PC-3 (cell line): ENCODE measurements at regions not wholly inside any gene's neighbourhood (a gene's known extent, or its start where the extent isn't known, plus 50 kb on each side); places are given as distances from the start of the nearest gene placed in this dataset.

ENCODE experiments used
- ATAC-seq: fragments of 200-7000 bp; cut with Tn5 transposase; 2 replicates; pipeline ENCODE4 v1.9.1; 2020; ENCODE audit warnings: mild to moderate bottlenecking, moderate library complexity
- BruUV-seq: library from RNA; stranded (reverse); fragments of 400-500 nt; replicated peaks from 2 replicates; lab custom pipeline; 2021; lab: Mats Ljungman, UMichigan
- CTCF ChIA-PET: fragments of 300-600 bp; sonication (Branson Sonifier 250); formaldehyde crosslinking; loops from one replicate; lab custom pipeline; 2022; ENCODE audit warnings: antibody characterized with exemption; lab: Charles Lee
- POLR2A ChIA-PET: fragments of 300-600 bp; sonication (Branson Sonifier 250); formaldehyde crosslinking; loops from one replicate; lab custom pipeline; 2022; ENCODE audit warnings: antibody characterized with exemption; ENCODE audit not compliant: unreplicated experiment; lab: Charles Lee
- DNase-seq: peaks from one replicate; pipeline ENCODE4 v3.0.0-alpha.2; 2015
- H2AFZ ChIP-seq: fragments of 300-600 bp; sonication (generic); 2 replicates; pipeline ENCODE4 v1.6.0; 2016; ENCODE audit warnings: antibody characterized with exemption, low read length
- H3F3A ChIP-seq: fragments of 300-600 bp; sonication (generic); one replicate; pipeline ENCODE4 v1.6.0; 2017; ENCODE audit warnings: antibody characterized with exemption, low read length, control low read depth, mild to moderate bottlenecking; ENCODE audit not compliant: unreplicated experiment
- H3K27ac ChIP-seq: fragments of 300-600 bp; sonication (generic); 2 replicates; pipeline ENCODE4 v1.5.1; 2016; ENCODE audit warnings: mild to moderate bottlenecking, low read length
- H3K27me3 ChIP-seq: fragments of 300-600 bp; sonication (generic); 2 replicates; pipeline ENCODE4 v1.6.1; 2016; ENCODE audit warnings: low read length, mixed read lengths
- H3K36me3 ChIP-seq: fragments of 300-600 bp; sonication (generic); 2 replicates; pipeline ENCODE4 v1.6.1; 2016; ENCODE audit warnings: low read depth, mixed run types, low read length, mixed read lengths
- H3K4me1 ChIP-seq: fragments of 300-600 bp; sonication (generic); 2 replicates; pipeline ENCODE4 v1.5.1; 2016; ENCODE audit warnings: low read length; ENCODE audit not compliant: insufficient read depth
- H3K4me2 ChIP-seq: fragments of 300-600 bp; sonication (generic); 2 replicates; pipeline ENCODE4 v1.6.0; 2016; ENCODE audit warnings: low read length
- H3K4me3 ChIP-seq: fragments of 300-600 bp; sonication (generic); 2 replicates; pipeline ENCODE4 v1.5.1; 2016; ENCODE audit warnings: mild to moderate bottlenecking, low read length, mixed read lengths
- H3K79me2 ChIP-seq: fragments of 300-600 bp; sonication (generic); 2 replicates; pipeline ENCODE4 v1.6.1; 2017; ENCODE audit warnings: low read length, mixed read lengths
- H3K9ac ChIP-seq: fragments of 300-600 bp; sonication (generic); 2 replicates; pipeline ENCODE4 v1.6.0; 2016; ENCODE audit warnings: mild to moderate bottlenecking, low read length
- H3K9me2 ChIP-seq: fragments of 300-600 bp; sonication (generic); replicated peaks from 2 replicates; pipeline ENCODE4 v1.6.1; 2016; ENCODE audit warnings: mixed run types, low read length, mixed read lengths
- H3K9me3 ChIP-seq: fragments of 300-600 bp; sonication (generic); 2 replicates; pipeline ENCODE4 v1.6.1; 2016; ENCODE audit warnings: low read length, mixed read lengths
- H4K20me1 ChIP-seq: fragments of 300-600 bp; sonication (generic); 2 replicates; pipeline ENCODE4 v1.6.1; 2016; ENCODE audit warnings: low read length, mixed read lengths
- CTCF ChIP-seq: fragments of 300-600 bp; sonication (generic); conservative IDR thresholded peaks from 2 replicates; pipeline ENCODE4 v1.5.1; 2017; ENCODE audit warnings: antibody characterized with exemption, low read depth, mild to moderate bottlenecking, low read length
- EZH2 ChIP-seq: fragments of 300-600 bp; sonication (generic); IDR thresholded peaks from one replicate; pipeline ENCODE4 v1.6.1; 2017; ENCODE audit warnings: antibody characterized with exemption, mild to moderate bottlenecking, low read length; ENCODE audit not compliant: unreplicated experiment
- EZH2phosphoT487 ChIP-seq: fragments of 300-600 bp; sonication (generic); IDR thresholded peaks from 2 replicates; pipeline ENCODE4 v1.6.1; 2018; ENCODE audit warnings: mild to moderate bottlenecking, antibody characterized with exemption, low read length, borderline replicate concordance
- intact Hi-C: fragments of 100-400 bp; cut with micrococcal nuclease; formaldehyde crosslinking; loops from 2 replicates; pipeline ENCODE4 v1.9.0; 2023

- Histone ChIP-seq H3K4me3 (no peak overlapping the region), H3K4me1 (peaks cover 11% of the 10 kb centered on the region), H3K27me3 (no peaks in the 10 kb centered on the region), H3K9ac (no peak overlapping the region), H3F3A (no peaks in the 10 kb centered on the region), H3K79me2 (no peaks in the 10 kb centered on the region), H3K4me2 (0 out of 2 replicates have a peak overlapping the region, but pooled peaks have one; percentile 7), H3K9me2 (no peaks in the 10 kb centered on the region), H3K27ac (0 out of 2 replicates have a peak overlapping the region, but pooled peaks have one; percentile 8), H4K20me1 (no peaks in the 10 kb centered on the region), H2AFZ (no peak overlapping the region), H3K36me3 (no peaks in the 10 kb centered on the region), H3K9me3 (no peaks in the 10 kb centered on the region)
- no TSS peak for BruUV-seq
- TF ChIP-seq EZH2 (no peak), EZH2phosphoT487 (no peak), CTCF (no peak)
- intact Hi-C loops = loop anchor here (5.0 kb wide), 3 partner anchors 383 to 863 kb away; partner anchors contain the start of gene RBMS1
- CTCF ChIA-PET = interaction anchor here (0.6 kb wide), 1 partner anchor 650 kb away, joined by 3 read pairs; no protein-coding TSS in a partner anchor
- ATAC-seq (peak; percentile 49; the same call in 1 of the 2 replicates), DNase-seq (peak; percentile 64)
- POLR2A ChIA-PET = no interaction called here
These were observed 185.4 kb upstream of the TANK start for GRCh38 chr2:160974803-160975202.

GRCh38 chr2:160976797-160977196, 183.4 kb upstream of the TANK start:
- no peak for ATAC-seq
- Histone ChIP-seq H3K9me3 (no peaks in the 10 kb centered on the region), H3K27ac (no peak overlapping the region), H2AFZ (no peak overlapping the region), H3K4me3 (no peak overlapping the region), H3K27me3 (no peaks in the 10 kb centered on the region), H3K4me1 (peaks cover 7% of the 10 kb centered on the region; the same call in 1 of the 2 replicates), H3K36me3 (no peaks in the 10 kb centered on the region), H3F3A (no peaks in the 10 kb centered on the region), H4K20me1 (no peaks in the 10 kb centered on the region), H3K79me2 (no peaks in the 10 kb centered on the region), H3K4me2 (no peak overlapping the region), H3K9ac (no peak overlapping the region), H3K9me2 (no peaks in the 10 kb centered on the region)
- no peak for DNase-seq
- POLR2A ChIA-PET = no interaction called here
- no TSS peak for BruUV-seq
- intact Hi-C loops = loop anchor here (5.0 kb wide), 1 partner anchor 864 kb away; no protein-coding TSS in a partner anchor
- CTCF ChIA-PET = no interaction called here
- no peak for TF ChIP-seq EZH2phosphoT487
- no peak for TF ChIP-seq EZH2
- no peak for TF ChIP-seq CTCF

GRCh38 chr2:160977376-160977775, 182.9 kb upstream of the TANK start:
- no peak overlapping the region for H3K4me3 ChIP-seq
- no peak for ATAC-seq
- POLR2A ChIA-PET = no interaction called here
- no peaks in the 10 kb centered on the region for H3K27me3 ChIP-seq
- no peaks in the 10 kb centered on the region for H3F3A ChIP-seq
- H3K27ac ChIP-seq = no peak overlapping the region
- no peaks in the 10 kb centered on the region for H3K79me2 ChIP-seq
- TF ChIP-seq EZH2phosphoT487 (no peak), CTCF (no peak), EZH2 (no peak)
- no peaks in the 10 kb centered on the region for H4K20me1 ChIP-seq
- no peak overlapping the region for H2AFZ ChIP-seq
- peaks cover 7% of the 10 kb centered on the region; the same call in 1 of the 2 replicates for H3K4me1 ChIP-seq
- no TSS peak for BruUV-seq
- intact Hi-C loops = loop anchor here (5.0 kb wide), 1 partner anchor 865 kb away; no protein-coding TSS in a partner anchor
- CTCF ChIA-PET = no interaction called here
- H3K9ac ChIP-seq = no peak overlapping the region
- no peaks in the 10 kb centered on the region for H3K36me3 ChIP-seq
- no peaks in the 10 kb centered on the region for H3K9me2 ChIP-seq
- no peaks in the 10 kb centered on the region for H3K9me3 ChIP-seq
- no peak overlapping the region for H3K4me2 ChIP-seq
- DNase-seq = no peak
